WTC11 (cell line): ENCODE measurements at regions not wholly inside any gene's neighbourhood (a gene's known extent, or its start where the extent isn't known, plus 50 kb on each side); places are given as distances from the start of the nearest gene placed in this dataset.

Experiments
- CREB1 ChIP-seq: sonication (generic); formaldehyde crosslinking; IDR thresholded peaks from 2 replicates; pipeline ENCODE4 v1.8.0; 2023; ENCODE audit warnings: mild to moderate bottlenecking, missing genetic modification reagents
- CTCF ChIP-seq: fragments of 200-600 bp; IDR thresholded peaks from 2 replicates; pipeline ENCODE4 v1.8.0; 2022; ENCODE audit warnings: antibody characterized with exemption

- TF ChIP-seq CTCF: no peak
- no peak for TF ChIP-seq CREB1 (CRISPR knock-in tag)
These were observed 93.1 kb downstream of the NUDT12 start for GRCh38 chr5:103469288-103470040.
